K562 (cell line): ENCODE measurements at regions not wholly inside any gene's neighbourhood (a gene's known extent, or its start where the extent isn't known, plus 50 kb on each side); places are given as distances from the start of the nearest gene placed in this dataset.
A peak's percentile ranks its signal among the peaks of the same experiment; 100 is the strongest.

ENCODE experiments used
- ATAC-seq: fragments of 200-7000 bp; cut with Tn5 transposase; 3 replicates; pipeline ENCODE4 v1.9.1; 2020; ENCODE audit warnings: moderate library complexity
- BruUV-seq: library from RNA; stranded (reverse); fragments of 400-500 nt; replicated peaks from 2 replicates; lab custom pipeline; 2021; lab: Mats Ljungman, UMichigan
- CTCF ChIA-PET: fragments of 300-600 bp; formaldehyde crosslinking; extraction: SDS; loops from one replicate; lab custom pipeline; 2021; ENCODE audit warnings: low intra/inter-chr PET ratio; lab: Yijun Ruan, JAX
- POLR2A ChIA-PET: fragments of 300-600, 350-650 bp; sonication (Branson Sonifier 250); formaldehyde crosslinking; extraction: SDS; loops from one replicate; lab custom pipeline; 2021; ENCODE audit warnings: antibody characterized with exemption, inconsistent platforms; lab: Yijun Ruan, JAX
- DNase-seq, 4 experiments: peaks; one replicate each; pipeline versions ENCODE4 v3.0.0 to v3.0.0-alpha.2; 2011 to 2018; ENCODE audit warnings: low spot score in 3 of 4, mixed read lengths in 3 of 4; ENCODE audit errors: extremely low read depth in 1 of 4
- FAIRE-seq: peaks from 2 replicates; lab custom pipeline; 2011; peaks lifted over from hg19 to GRCh38; lab: Jason Lieb, UNC
- H2AFZ ChIP-seq: 2 replicates; pipeline ENCODE4 v1.6.0; 2011; ENCODE audit warnings: low read depth, low read length, control low read depth, inconsistent platforms
- H3K27ac ChIP-seq: fragments of 200-600 bp; 3 replicates; pipeline ENCODE4 v1.8.0; 2011; ENCODE audit warnings: low read depth, mild to moderate bottlenecking, control low read depth, inconsistent platforms, low read length, moderate library complexity, mixed read lengths; ENCODE audit errors: extremely low read depth
- H3K27me3 ChIP-seq, 2 experiments: fragments of 300-600 bp in 1 of 2; 2 replicates in 1 of 2; 3 replicates in 1 of 2; pipeline versions ENCODE4 v1.6.0 to v1.8.0; 2011; ENCODE audit warnings: inconsistent platforms in 2 of 2, low read length in 2 of 2, mild to moderate bottlenecking in 1 of 2, mixed read lengths in 1 of 2, moderate library complexity in 1 of 2; ENCODE audit not compliant: control insufficient read depth in 2 of 2, insufficient read depth in 2 of 2
- H3K36me3 ChIP-seq: fragments of 300-600 bp; 3 replicates; pipeline ENCODE4 v1.8.0; 2011; ENCODE audit warnings: mild to moderate bottlenecking, low read length, inconsistent platforms; ENCODE audit not compliant: control insufficient read depth, insufficient read depth
- H3K4me1 ChIP-seq, 2 experiments: fragments of 200-600 bp in 1 of 2; replicated peaks in 1 of 2; 2 replicates in 1 of 2; 3 replicates in 1 of 2; pipeline versions ENCODE4 v1.5.1 to v1.8.0; 2011; ENCODE audit warnings: inconsistent platforms in 2 of 2, low read length in 2 of 2, mild to moderate bottlenecking in 1 of 2, mixed read lengths in 1 of 2, moderate library complexity in 1 of 2; ENCODE audit not compliant: control insufficient read depth in 2 of 2, insufficient read depth in 2 of 2
- H3K4me2 ChIP-seq: 2 replicates; pipeline ENCODE4 v1.6.1; 2011; ENCODE audit warnings: low read length, control low read depth, inconsistent platforms, mixed read lengths; ENCODE audit not compliant: insufficient read depth
- H3K4me3 ChIP-seq: fragments of 200-600 bp; sonication (generic), shearing (Covaris generic); 2 replicates; pipeline ENCODE4 v1.5.1; 2016; ENCODE audit warnings: control low read depth, inconsistent platforms
- H3K79me2 ChIP-seq: fragments of 200-600 bp; 3 replicates; pipeline ENCODE4 v1.8.0; 2011; ENCODE audit warnings: low read length, inconsistent platforms; ENCODE audit not compliant: control insufficient read depth, insufficient read depth
- H3K9ac ChIP-seq, 2 experiments: 2 replicates each; pipeline versions ENCODE4 v1.6.0 to v1.6.1; 2011; ENCODE audit warnings: low read depth in 2 of 2, low read length in 2 of 2, control low read depth in 1 of 2, inconsistent platforms in 1 of 2, mild to moderate bottlenecking in 1 of 2, mixed read lengths in 1 of 2; ENCODE audit not compliant: insufficient read depth in 1 of 2
- H3K9me1 ChIP-seq: one replicate; pipeline ENCODE4 v1.6.0; 2011; ENCODE audit warnings: inconsistent platforms, mild to moderate bottlenecking, low read length, moderate library complexity; ENCODE audit not compliant: control insufficient read depth, insufficient read depth
- H3K9me3 ChIP-seq: replicated peaks from 2 replicates; pipeline ENCODE4 v1.5.1; 2011; ENCODE audit warnings: low read depth, low read length, inconsistent platforms; ENCODE audit not compliant: control insufficient read depth, insufficient read depth
- H4K20me1 ChIP-seq: replicated peaks from 2 replicates; pipeline ENCODE4 v1.6.1; 2011; ENCODE audit warnings: low read length, inconsistent platforms, mixed read lengths; ENCODE audit not compliant: control insufficient read depth, insufficient read depth
- ESRRA ChIP-seq: fragments of 450-650 bp; IDR thresholded peaks from 2 replicates; pipeline ENCODE4 v1.6.1; 2014; ENCODE audit warnings: low read depth, mild to moderate bottlenecking, moderate library complexity, borderline replicate concordance
- NUFIP1 ChIP-seq: fragments of 450-650 bp; IDR thresholded peaks from 2 replicates; pipeline ENCODE4 v1.6.1; 2018; ENCODE audit not compliant: partially characterized antibody
- PRDM10 ChIP-seq: fragments of 450-650 bp; IDR thresholded peaks from 2 replicates; pipeline ENCODE4 v1.6.1; 2018; ENCODE audit not compliant: partially characterized antibody
- PTBP1 ChIP-seq: fragments of 200-400 bp; formaldehyde crosslinking; IDR thresholded peaks from 2 replicates; pipeline ENCODE4 v1.6.1; 2017; ENCODE audit warnings: low read depth, low read length
- ZBED1 ChIP-seq: IDR thresholded peaks from 2 replicates; pipeline ENCODE4 v1.6.1; 2014
- ZNF24 ChIP-seq: fragments of 450-650 bp; IDR thresholded peaks from 2 replicates; pipeline ENCODE4 v1.6.1; 2016
- ZNF561 ChIP-seq: fragments of 450-650 bp; formaldehyde crosslinking; conservative IDR thresholded peaks from 2 replicates; pipeline ENCODE4 v1.4.0; 2020; ENCODE audit warnings: mild to moderate bottlenecking, moderate library complexity
- WGBS: fragments of 100-300 bp; shearing (Covaris generic); methylation state at CpG from one replicate; pipeline ENCODE4 v1.1.6; 2016; ENCODE audit warnings: low coverage, mixed read lengths; ENCODE audit not compliant: insufficient coverage; ENCODE audit errors: missing lambda C conversion rate; 5-methylcytosine and 5-hydroxymethylcytosine counted together
- in situ Hi-C: fragments of 300-500 bp; cut with MboI; formaldehyde crosslinking; loops from 4 replicates; pipeline ENCODE4 v1.15.0; 2018; ENCODE audit warnings: inconsistent platforms, mixed read lengths
- intact Hi-C: fragments of 100-400 bp; cut with micrococcal nuclease; formaldehyde crosslinking; loops from 2 replicates; pipeline ENCODE4 v1.14.2; 2022

GRCh38 chr1:18037651-18038050, 69.9 kb upstream of the IGSF21 start:
- no peak overlapping the region for H3K9ac ChIP-seq
- H3K36me3 ChIP-seq: no peaks in the 10 kb centered on the region
- no peaks in the 10 kb centered on the region for H3K9me3 ChIP-seq
- FAIRE-seq: no peak
- no peaks in the 10 kb centered on the region for H4K20me1 ChIP-seq
- intact Hi-C loops: no loop called here
- WGBS: 0% methylated on average over 1 of the region's 1 CpG
- ATAC-seq: no peak
- no peaks in the 10 kb centered on the region for H3K9me1 ChIP-seq
- H3K4me2 ChIP-seq: no peak overlapping the region
- ChIA-PET CTCF (no interaction called here), POLR2A (interaction anchor here (0.7 kb wide), 1 partner anchor 8 kb away, joined by 3 read pairs; no protein-coding TSS in a partner anchor)
- H3K27ac ChIP-seq: no peak overlapping the region
- H2AFZ ChIP-seq: no peak overlapping the region
- BruUV-seq: no TSS peak
- H3K4me1 ChIP-seq: no peaks in the 10 kb centered on the region
- DNase-seq: no peak
- no peak overlapping the region for H3K4me3 ChIP-seq
- TF ChIP-seq ESRRA (peak; percentile 35; the same call in 1 of the 2 replicates), ZBED1 (no peak)
- peaks cover 0 to 3% of the 10 kb centered on the region in 2 experiments; a peak in 2 of 5 replicates for H3K27me3 ChIP-seq
- in situ Hi-C loops: no loop called here
- no peaks in the 10 kb centered on the region for H3K79me2 ChIP-seq

- FAIRE-seq (no peak), ATAC-seq (no peak), DNase-seq (no peak)
- no peaks in the 10 kb centered on the region for H3K4me1 ChIP-seq
- no TSS peak for BruUV-seq
- H3K9me1 ChIP-seq: no peaks in the 10 kb centered on the region
- H3K9ac ChIP-seq: no peak overlapping the region
- H4K20me1 ChIP-seq: no peaks in the 10 kb centered on the region
- ChIA-PET CTCF (no interaction called here), POLR2A (interaction anchor here (0.7 kb wide), 1 partner anchor 8 kb away, joined by 3 read pairs; no protein-coding TSS in a partner anchor)
- no peak overlapping the region for H3K4me3 ChIP-seq
- no peaks in the 10 kb centered on the region for H3K9me3 ChIP-seq
- TF ChIP-seq NUFIP1 (no peak), ZNF561 (CRISPR knock-in tag) (no peak), PTBP1 (no peak), PRDM10 (no peak), ZNF24 (peak; percentile 94)
- no peak overlapping the region for H3K27ac ChIP-seq
- H3K36me3 ChIP-seq: no peaks in the 10 kb centered on the region
- no peaks in the 10 kb centered on the region for H3K79me2 ChIP-seq
- H3K4me2 ChIP-seq: no peak overlapping the region
- 1% methylated on average over 4 of the region's 4 CpGs for WGBS
- H2AFZ ChIP-seq: no peak overlapping the region
- in situ Hi-C loops (no loop called here), intact Hi-C loops (no loop called here)
- H3K27me3 ChIP-seq: no peaks in the 10 kb centered on the region; a peak in 1 of 5 replicates
Observed at GRCh38 chr1:18038051-18038450, 69.5 kb upstream of the IGSF21 start.
